RCC 7860 (cell line): ENCODE measurements at regions not wholly inside any gene's neighbourhood (a gene's known extent, or its start where the extent isn't known, plus 50 kb on each side); places are given as distances from the start of the nearest gene placed in this dataset.
A peak's percentile ranks its signal among the peaks of the same experiment; 100 is the strongest.

Experiments used
- DNase-seq: peaks from one replicate; pipeline ENCODE4 v3.0.0-alpha.2; 2015; ENCODE audit warnings: low spot score
- FAIRE-seq: peaks from 2 replicates; lab custom pipeline; 2012; peaks lifted over from hg19 to GRCh38; lab: Jason Lieb, UNC

- DNase-seq (no peak), FAIRE-seq (no peak)
Measured at GRCh38 chr3:65060904-65061303, 373.1 kb upstream of the ADAMTS9 start.

- no peak for FAIRE-seq
Measured at GRCh38 chr3:65052101-65052500, 364.3 kb upstream of the ADAMTS9 start.

GRCh38 chr3:65048151-65048550, 360.4 kb upstream of the ADAMTS9 start:
- no peak for FAIRE-seq
- DNase-seq, result no peak

More at GRCh38 chr3:65052101-65052500, 364.3 kb upstream of the ADAMTS9 start:
- DNase-seq, result no peak

- no peak for FAIRE-seq
- DNase-seq, result no peak
Measured at GRCh38 chr3:65045138-65045537, 357.3 kb upstream of the ADAMTS9 start.

GRCh38 chr3:65044401-65044800, 356.6 kb upstream of the ADAMTS9 start:
- DNase-seq, result no peak
- no peak for FAIRE-seq

GRCh38 chr3:65042675-65043074, 354.9 kb upstream of the ADAMTS9 start:
- FAIRE-seq (no peak), DNase-seq (no peak)

- peak; percentile 97 for DNase-seq
Measured at GRCh38 chr3:65039754-65040210, 352.0 kb upstream of the ADAMTS9 start.

DNA sequence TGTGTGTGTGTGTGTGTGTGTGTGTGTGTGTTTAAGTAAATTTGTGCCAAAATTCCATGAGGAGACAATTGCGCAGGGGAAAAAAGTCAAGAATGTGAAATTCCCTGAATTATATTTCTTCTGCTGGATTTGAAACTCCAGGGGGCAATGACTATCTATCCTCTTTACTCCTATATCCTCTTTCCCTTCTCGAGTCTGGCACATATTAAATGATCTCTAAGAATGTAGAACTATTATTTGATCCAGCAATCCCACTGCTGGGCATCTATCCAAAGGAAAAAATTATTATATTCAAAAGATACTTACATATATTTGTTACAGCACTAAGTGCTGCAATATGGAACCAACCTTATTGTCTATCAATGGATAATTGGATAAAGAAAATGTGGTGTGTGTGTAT, 350.1 kb upstream of the ADAMTS9 start:
- DNase-seq (no peak), FAIRE-seq (no peak)

More at GRCh38 chr3:65039754-65040210, 352.0 kb upstream of the ADAMTS9 start:
- peak; percentile 85 for FAIRE-seq

DNA sequence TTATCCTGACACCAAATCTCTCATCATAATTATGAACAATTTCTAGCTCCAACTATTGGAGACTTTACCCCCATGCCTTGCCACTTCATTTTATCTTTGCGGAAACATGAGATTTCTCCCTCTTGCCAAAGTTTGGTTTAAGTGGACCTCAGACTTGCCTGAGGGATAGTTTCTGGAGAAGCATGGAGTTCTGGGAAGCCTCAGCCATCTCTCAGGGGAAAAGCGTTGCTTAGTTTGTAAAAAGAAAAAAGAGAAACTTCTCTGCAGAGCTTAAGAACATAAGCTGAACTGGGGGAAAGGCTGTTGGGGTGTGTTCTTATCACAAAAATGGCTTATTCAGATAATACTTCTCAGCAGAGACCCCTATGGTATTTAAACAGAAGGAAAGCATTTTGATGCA, 347.4 kb upstream of the ADAMTS9 start:
- DNase-seq, result no peak
- FAIRE-seq, result no peak

DNA sequence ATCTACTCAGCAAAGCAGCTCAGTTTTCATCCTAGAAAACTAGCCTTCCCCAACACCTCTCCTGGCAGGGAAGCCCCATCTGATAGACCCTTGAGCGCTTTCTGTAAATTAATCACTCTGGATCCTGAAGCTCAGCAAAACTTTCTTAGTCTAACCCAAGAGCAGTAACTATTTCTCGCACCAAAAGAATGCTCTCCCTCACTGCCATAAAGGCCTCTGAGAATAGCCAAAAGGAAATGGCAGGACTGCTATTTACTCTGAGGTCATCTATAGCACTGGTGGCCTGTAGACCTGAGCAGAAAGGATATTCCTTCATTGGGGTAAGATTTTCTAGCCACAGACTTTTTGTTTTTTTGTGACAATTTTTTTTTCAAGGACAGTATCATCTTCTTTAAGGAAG, 345.8 kb upstream of the ADAMTS9 start:
- peak; percentile 50 for DNase-seq
- peak; percentile 15 for FAIRE-seq

DNA sequence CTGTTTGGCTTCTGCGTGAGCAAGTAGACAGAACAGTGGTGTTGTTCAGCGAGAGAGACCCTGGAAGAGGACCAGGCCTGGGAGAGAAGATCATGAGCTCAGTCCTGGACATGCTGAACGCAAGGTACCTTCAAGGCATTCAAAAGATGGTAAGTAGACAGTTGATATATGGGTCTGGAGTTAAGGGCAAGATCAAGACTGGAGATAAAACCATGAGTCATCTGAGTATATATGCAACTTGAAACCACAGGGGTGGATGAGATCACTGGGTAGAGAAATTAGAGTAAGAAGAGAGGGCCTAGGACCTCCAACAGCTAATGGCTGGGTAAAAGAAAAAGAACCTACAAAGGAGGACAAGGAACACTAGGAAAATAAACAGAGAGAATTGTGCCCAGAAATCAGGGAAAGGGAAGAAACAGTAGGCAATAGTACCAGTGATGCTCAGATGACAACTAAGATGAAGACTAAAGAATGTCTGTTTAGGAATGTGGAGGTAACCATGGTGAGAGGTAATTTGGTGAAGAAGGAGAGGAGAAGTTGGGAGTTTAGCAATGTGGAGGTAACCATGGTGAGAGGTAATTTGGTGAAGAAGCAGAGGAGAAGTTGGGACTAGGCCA, 343.2 kb upstream of the ADAMTS9 start:
- peak; percentile 97 for DNase-seq
- peak; percentile 96 for FAIRE-seq

- FAIRE-seq, result no peak
- DNase-seq, result no peak
Measured at GRCh38 chr3:65030014-65030627, 342.3 kb upstream of the ADAMTS9 start.

DNA sequence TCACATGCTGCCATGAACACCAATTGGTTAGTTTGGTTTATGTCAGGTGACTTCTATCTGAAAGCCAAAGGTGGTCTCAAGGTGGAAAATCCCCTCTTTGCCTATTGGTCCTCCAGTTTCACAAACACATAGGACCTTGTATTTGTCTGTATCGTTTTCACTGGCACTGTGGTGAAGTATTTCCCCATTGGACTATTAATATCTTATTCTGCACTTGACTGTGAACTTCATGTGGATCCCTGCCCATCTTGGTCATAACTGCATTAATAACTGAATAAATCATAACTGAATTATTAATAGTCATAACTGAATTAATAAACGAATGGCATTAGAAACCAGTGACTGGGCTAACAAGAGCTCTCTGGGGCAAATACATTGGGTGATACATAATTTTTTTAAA, 341.3 kb upstream of the ADAMTS9 start:
- FAIRE-seq (no peak), DNase-seq (no peak)

GRCh38 chr3:65028024-65028423, 340.2 kb upstream of the ADAMTS9 start:
- DNase-seq, result no peak
- no peak for FAIRE-seq

GRCh38 chr3:65027335-65027734, 339.5 kb upstream of the ADAMTS9 start:
- DNase-seq (no peak), FAIRE-seq (no peak)

DNA sequence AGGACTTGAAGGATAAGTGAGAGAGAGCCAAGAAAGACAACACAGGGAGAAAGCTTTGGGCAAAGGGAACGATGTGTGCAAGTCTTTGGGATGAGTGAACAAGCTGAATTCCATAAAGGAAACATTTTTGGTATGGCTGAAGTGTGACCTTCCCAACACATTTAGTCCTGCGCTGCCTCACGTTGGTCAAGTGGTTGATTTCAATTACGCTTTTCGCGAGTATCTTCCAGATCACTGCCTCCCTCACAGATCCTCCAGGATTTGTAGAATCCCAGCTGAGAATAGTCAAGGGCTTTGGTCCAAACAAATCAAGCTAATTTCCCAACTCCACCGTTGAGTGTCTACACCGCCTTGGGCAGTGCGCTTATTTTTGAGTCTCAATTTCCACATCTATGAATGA, 338.4 kb upstream of the ADAMTS9 start:
- no peak for DNase-seq

GRCh38 chr3:65024148-65024547, 336.3 kb upstream of the ADAMTS9 start:
- DNase-seq, result no peak
- FAIRE-seq, result no peak

More for the DNA sequence above, 338.4 kb upstream of the ADAMTS9 start:
- FAIRE-seq, result no peak

DNA sequence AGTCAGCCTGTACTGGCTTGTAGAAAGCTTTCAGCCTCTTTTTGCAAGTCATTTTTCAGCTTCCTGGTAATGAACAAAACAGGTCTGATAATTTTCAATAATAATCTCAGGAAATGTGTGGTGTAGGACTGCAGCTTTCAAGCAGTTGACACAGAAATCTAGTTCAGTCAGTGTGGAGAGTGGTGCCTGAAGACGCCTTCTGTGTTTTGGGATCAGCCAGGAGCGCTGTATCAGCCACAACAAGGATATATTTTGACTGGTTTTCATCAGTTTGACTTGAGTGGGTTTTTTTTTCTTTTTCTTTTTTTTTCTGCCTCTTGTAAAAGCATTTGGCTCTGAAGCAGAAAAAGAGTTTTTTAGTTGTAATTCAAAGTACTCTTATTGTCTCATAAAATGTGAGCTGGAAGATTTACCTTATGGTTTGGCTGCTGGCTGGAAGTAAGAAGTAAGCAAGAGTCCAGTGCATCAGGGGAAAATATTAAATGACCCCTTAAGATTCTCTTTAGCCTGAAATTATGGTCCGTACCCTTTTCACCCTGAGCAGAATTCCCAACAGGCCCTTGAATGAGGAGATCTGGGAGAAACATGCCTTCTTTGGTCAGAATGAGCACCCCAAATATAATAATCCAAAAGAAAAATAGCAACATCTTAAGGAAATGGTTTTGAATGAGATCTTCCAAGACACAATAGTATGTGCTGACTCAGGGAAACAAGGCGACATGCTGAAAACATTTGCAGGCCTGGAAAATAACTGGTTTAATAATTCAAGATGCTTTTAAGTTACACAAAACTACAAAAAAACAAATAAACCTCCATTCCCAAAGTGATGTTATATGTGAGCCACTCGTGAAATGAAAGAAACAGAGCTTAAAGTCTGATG, 332.7 kb upstream of the ADAMTS9 start:
- FAIRE-seq (no peak), DNase-seq (no peak)

GRCh38 chr3:65019443-65020055, 331.7 kb upstream of the ADAMTS9 start:
- no peak for DNase-seq
- FAIRE-seq, result no peak

- no peak for DNase-seq
- no peak for FAIRE-seq
Measured at GRCh38 chr3:65018801-65019200, 331.0 kb upstream of the ADAMTS9 start.

GRCh38 chr3:65017359-65017758, 329.6 kb upstream of the ADAMTS9 start:
- FAIRE-seq (no peak), DNase-seq (no peak)
